GM12873 (cell line): ENCODE measurements at regions not wholly inside any gene's neighbourhood (a gene's known extent, or its start where the extent isn't known, plus 50 kb on each side); places are given as distances from the start of the nearest gene placed in this dataset.

Experiments
- CTCF ChIP-seq: IDR thresholded peaks from 2 replicates; pipeline ENCODE4 v1.5.1; 2012; ENCODE audit warnings: low read depth, mild to moderate bottlenecking, moderate library complexity, low read length, control low read depth; ENCODE audit not compliant: insufficient read depth; ENCODE audit errors: missing control alignments

- no peak for TF ChIP-seq CTCF
These were observed 87.1 kb downstream of the CEBPB start for GRCh38 chr20:50277460-50278376.

DNA sequence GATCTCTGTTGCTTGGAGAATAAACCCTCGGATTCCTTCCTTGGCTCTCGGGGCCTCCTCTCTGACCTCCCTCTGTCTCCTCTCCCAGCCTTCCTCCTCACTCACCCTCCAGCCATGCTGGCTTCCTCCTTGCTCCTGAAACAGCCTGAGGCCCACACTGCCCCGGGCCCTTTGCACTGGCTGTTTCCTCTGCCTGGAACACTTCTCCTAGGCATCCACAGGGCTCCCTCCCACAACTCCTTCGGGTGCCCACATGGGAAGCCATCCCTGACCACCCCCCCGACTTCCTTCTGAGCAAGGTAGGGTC, 87.7 kb downstream of the CEBPB start:
- TF ChIP-seq CTCF, result no peak

GRCh38 chr20:50278684-50279531, 88.3 kb downstream of the CEBPB start:
- TF ChIP-seq CTCF, result no peak

DNA sequence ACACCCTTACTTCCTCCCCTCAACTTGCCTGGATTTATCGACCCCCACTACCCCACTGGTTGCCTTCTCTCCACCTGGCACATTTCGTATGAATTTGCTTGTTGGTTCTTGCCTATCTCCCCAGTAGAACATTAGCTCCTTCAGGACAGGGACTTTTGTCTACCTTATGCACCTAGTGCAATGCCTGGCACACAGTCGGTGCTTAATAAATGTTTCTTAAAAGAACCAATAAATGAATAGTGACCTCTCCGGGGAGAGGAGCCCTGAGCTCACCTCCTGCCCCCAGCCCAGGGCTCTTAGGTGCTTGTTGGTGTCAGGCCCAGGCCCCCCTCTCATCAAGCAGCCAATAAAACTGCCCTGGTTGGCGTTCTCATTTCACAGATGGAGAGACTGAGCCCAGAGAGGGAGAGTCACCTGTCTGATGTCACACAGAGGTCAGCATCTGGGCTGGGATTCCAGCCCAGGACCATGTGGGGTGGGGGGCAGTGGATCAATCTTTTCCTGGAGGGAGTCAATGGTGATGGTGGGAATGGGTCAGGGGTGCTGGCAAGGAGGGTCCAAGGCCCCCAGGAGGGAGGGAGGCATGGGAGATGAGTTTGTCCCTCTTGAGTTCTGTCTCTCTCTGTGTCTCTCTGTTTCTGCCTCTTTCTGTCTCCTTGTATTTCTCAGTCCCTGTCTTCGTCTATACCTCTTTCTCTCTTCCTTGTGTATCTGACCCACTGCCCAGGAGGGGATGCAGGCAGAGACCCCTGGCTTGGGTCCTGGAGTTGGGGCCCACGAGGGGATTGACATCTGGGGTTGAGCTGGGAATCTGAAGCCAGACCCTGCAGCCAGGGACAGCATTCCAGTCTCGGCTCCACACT, 89.6 kb downstream of the CEBPB start:
- TF ChIP-seq CTCF, result no peak

- TF ChIP-seq CTCF, result no peak
These were observed 90.4 kb downstream of the CEBPB start for GRCh38 chr20:50280851-50281655.

GRCh38 chr20:50281831-50282591, 91.4 kb downstream of the CEBPB start:
- TF ChIP-seq CTCF, result peak; percentile 42
